HepG2 (cell line): ENCODE measurements at regions not wholly inside any gene's neighbourhood (a gene's known extent, or its start where the extent isn't known, plus 50 kb on each side); places are given as distances from the start of the nearest gene placed in this dataset.

Source experiments
- ATAC-seq: fragments of 200-7000 bp; cut with Tn5 transposase; 3 replicates; pipeline ENCODE4 v1.9.1; 2020; ENCODE audit warnings: mild to moderate bottlenecking, moderate library complexity
- BruUV-seq: library from RNA; stranded (reverse); fragments of 400-500 nt; replicated peaks from 2 replicates; lab custom pipeline; 2021; lab: Mats Ljungman, UMichigan
- CTCF ChIA-PET: fragments of 300-600 bp; formaldehyde crosslinking; extraction: SDS; loops from one replicate; lab custom pipeline; 2021; ENCODE audit warnings: low total read pairs, inconsistent platforms, low intra/inter-chr PET ratio; lab: Yijun Ruan, JAX
- POLR2A ChIA-PET: fragments of 350-600 bp; sonication (Branson Sonifier 250); formaldehyde crosslinking; loops from one replicate; lab custom pipeline; 2020; ENCODE audit warnings: antibody characterized with exemption, inconsistent platforms; lab: Yijun Ruan, JAX
- DNase-seq: peaks from one replicate; pipeline ENCODE4 v3.0.0-alpha.2; 2015; ENCODE audit warnings: low spot score
- FAIRE-seq: peaks from 3 replicates; lab custom pipeline; 2011; peaks lifted over from hg19 to GRCh38; lab: Jason Lieb, UNC
- H2AFZ ChIP-seq: one replicate; pipeline ENCODE4 v1.6.1; 2011; ENCODE audit warnings: low read length, inconsistent platforms
- H3K27ac ChIP-seq: fragments of 300-600 bp; 3 replicates; pipeline ENCODE4 v1.8.0; 2011; ENCODE audit warnings: mixed run types, mild to moderate bottlenecking, mixed read lengths, low read length, inconsistent platforms; ENCODE audit not compliant: insufficient read depth; ENCODE audit errors: extremely low read length
- H3K27me3 ChIP-seq, 2 experiments: fragments of 200-600 bp in 1 of 2; 2 replicates in 1 of 2; 3 replicates in 1 of 2; pipeline versions ENCODE4 v1.6.0 to v1.8.0; 2011; ENCODE audit warnings: low read length in 2 of 2, mild to moderate bottlenecking in 2 of 2, moderate library complexity in 2 of 2, inconsistent platforms in 1 of 2; ENCODE audit not compliant: insufficient read depth in 2 of 2, control insufficient read depth in 1 of 2
- H3K36me3 ChIP-seq, 2 experiments: fragments of 200-600 bp in 1 of 2; replicated peaks in 1 of 2; 2 replicates in 1 of 2; 3 replicates in 1 of 2; pipeline versions ENCODE4 v1.5.1 to v1.8.0; 2011; ENCODE audit warnings: low read length in 2 of 2, inconsistent platforms in 1 of 2; ENCODE audit not compliant: insufficient read depth in 2 of 2, control insufficient read depth in 1 of 2
- H3K4me1 ChIP-seq: 2 replicates; pipeline ENCODE4 v1.5.1; 2012; ENCODE audit warnings: low read length, inconsistent platforms; ENCODE audit not compliant: insufficient read depth
- H3K4me2 ChIP-seq: 2 replicates; pipeline ENCODE4 v1.6.0; 2011; ENCODE audit warnings: low read depth, low read length, inconsistent platforms
- H3K4me3 ChIP-seq, 3 experiments: fragments of 200-600 bp in 1 of 3; sonication (generic), shearing (Covaris generic) in 1 of 3; replicated peaks in 1 of 3; 2 replicates each; pipeline ENCODE4 v1.5.1; 2011 to 2016; ENCODE audit warnings: low read length in 3 of 3, inconsistent platforms in 2 of 3, low read depth in 2 of 3, mild to moderate bottlenecking in 2 of 3, control low read depth in 1 of 3, mixed read lengths in 1 of 3; ENCODE audit not compliant: insufficient read depth in 1 of 3
- H3K79me2 ChIP-seq: one replicate; pipeline ENCODE4 v1.6.1; 2011; ENCODE audit warnings: low read length, inconsistent platforms; ENCODE audit not compliant: insufficient read depth
- H3K9ac ChIP-seq: 2 replicates; pipeline ENCODE4 v1.6.0; 2011; ENCODE audit warnings: mild to moderate bottlenecking, low read depth, low read length, inconsistent platforms; ENCODE audit not compliant: insufficient read depth
- H3K9me3 ChIP-seq: 2 replicates; pipeline ENCODE4 v1.5.1; 2012; ENCODE audit warnings: mild to moderate bottlenecking, low read length
- H4K20me1 ChIP-seq: 2 replicates; pipeline ENCODE4 v1.6.0; 2011; ENCODE audit warnings: inconsistent platforms, mild to moderate bottlenecking, low read length, moderate library complexity; ENCODE audit not compliant: insufficient read depth
- ATF7 ChIP-seq, 2 experiments: fragments of 450-650 bp in 1 of 2; sonication (generic) in 1 of 2; formaldehyde crosslinking in 1 of 2; IDR thresholded peaks; 2 replicates each; pipeline versions ENCODE4 v1.4.0 to v1.6.1; 2016 to 2020; ENCODE audit warnings: antibody characterized with exemption in 1 of 2, mild to moderate bottlenecking in 1 of 2, missing genetic modification reagents in 1 of 2
- ATM ChIP-seq: fragments of 450-650 bp; IDR thresholded peaks from 2 replicates; pipeline ENCODE4 v1.7.1; 2017; ENCODE audit warnings: mild to moderate bottlenecking, borderline replicate concordance
- MXI1 ChIP-seq: IDR thresholded peaks from 3 replicates; pipeline ENCODE4 v1.6.1; 2012; ENCODE audit warnings: low read depth, low read length, inconsistent platforms, borderline replicate concordance
- PHB2 ChIP-seq: fragments of 450-650 bp; IDR thresholded peaks from 2 replicates; pipeline ENCODE4 v1.6.1; 2018; ENCODE audit not compliant: partially characterized antibody
- PHF20 ChIP-seq: sonication (generic); formaldehyde crosslinking; IDR thresholded peaks from 2 replicates; pipeline ENCODE4 v1.5.0; 2020; ENCODE audit warnings: mild to moderate bottlenecking, missing genetic modification reagents
- PRMT3 ChIP-seq: sonication (generic); formaldehyde crosslinking; IDR thresholded peaks from 2 replicates; pipeline ENCODE4 v1.8.1; 2022; ENCODE audit warnings: low read depth, mild to moderate bottlenecking, moderate library complexity, missing genetic modification reagents, borderline replicate concordance
- SIN3A ChIP-seq: IDR thresholded peaks from 2 replicates; pipeline ENCODE4 v1.6.1; 2011; ENCODE audit warnings: low read depth, mild to moderate bottlenecking, control low read depth, low read length, borderline replicate concordance
- TAF1 ChIP-seq: sonication (generic); formaldehyde crosslinking; IDR thresholded peaks from 2 replicates; pipeline ENCODE4 v1.4.0; 2020; ENCODE audit warnings: missing genetic modification reagents
- TMF1 ChIP-seq: sonication (generic); formaldehyde crosslinking; IDR thresholded peaks from 2 replicates; pipeline ENCODE4 v1.8.1; 2022; ENCODE audit warnings: low read depth, missing genetic modification reagents
- ZBTB7B ChIP-seq: sonication (generic); formaldehyde crosslinking; IDR thresholded peaks from 2 replicates; pipeline ENCODE4 v1.4.0; 2020; ENCODE audit warnings: missing genetic modification reagents
- ZNF256 ChIP-seq: sonication (generic); formaldehyde crosslinking; conservative IDR thresholded peaks from 2 replicates; pipeline ENCODE4 v1.4.0; 2020; ENCODE audit warnings: missing genetic modification reagents
- ZNF460 ChIP-seq: sonication (generic); formaldehyde crosslinking; IDR thresholded peaks from 2 replicates; pipeline ENCODE4 v1.5.1; 2020; ENCODE audit warnings: missing genetic modification reagents, mild to moderate bottlenecking, borderline replicate concordance
- ZNF547 ChIP-seq: sonication (generic); formaldehyde crosslinking; IDR thresholded peaks from 2 replicates; pipeline ENCODE4 v1.5.1; 2020; ENCODE audit warnings: mild to moderate bottlenecking, missing genetic modification reagents
- ZNF772 ChIP-seq: sonication (generic); formaldehyde crosslinking; IDR thresholded peaks from 2 replicates; pipeline ENCODE4 v1.5.0; 2020; ENCODE audit warnings: mild to moderate bottlenecking, missing genetic modification reagents
- ZNF83 ChIP-seq: sonication (generic); formaldehyde crosslinking; IDR thresholded peaks from 2 replicates; pipeline ENCODE4 v1.4.0; 2020; ENCODE audit warnings: missing genetic modification reagents, mild to moderate bottlenecking, borderline replicate concordance
- WGBS: methylation state at CpG from one replicate; pipeline ENCODE4 v1.1.6; 2017; ENCODE audit warnings: low lambda C conversion rate; 5-methylcytosine and 5-hydroxymethylcytosine counted together
- in situ Hi-C: cut with HindIII; loops from 2 replicates; pipeline ENCODE4 v1.10.0; 2017; ENCODE audit warnings: low pct_unique_long_range_greater_than_20kb; ENCODE audit not compliant: extremely low pct_ligation_motif_present
- intact Hi-C: fragments of 100-400 bp; cut with micrococcal nuclease; formaldehyde crosslinking; loops from one replicate; pipeline ENCODE4 v1.10.0; 2022; ENCODE audit not compliant: unreplicated experiment
- TF ChIP-seq, protein P1 (sequence below): sonication (generic); formaldehyde crosslinking; IDR thresholded peaks from 2 replicates; pipeline ENCODE4 v1.4.0; 2020; ENCODE audit warnings: missing genetic modification reagents
- TF ChIP-seq, protein P2 (sequence below): conservative IDR thresholded peaks from 2 replicates; pipeline ENCODE4 v1.6.1; 2018; ENCODE audit warnings: missing genetic modification reagents
- TF ChIP-seq, protein P3 (sequence below): fragments of 450-650 bp; IDR thresholded peaks from 2 replicates; pipeline ENCODE4 v1.6.1; 2016
- TF ChIP-seq, protein P4 (sequence below): sonication (generic); formaldehyde crosslinking; IDR thresholded peaks from 2 replicates; pipeline ENCODE4 v1.8.1; 2023; ENCODE audit warnings: missing genetic modification reagents, mild to moderate bottlenecking, borderline replicate concordance

DNA sequence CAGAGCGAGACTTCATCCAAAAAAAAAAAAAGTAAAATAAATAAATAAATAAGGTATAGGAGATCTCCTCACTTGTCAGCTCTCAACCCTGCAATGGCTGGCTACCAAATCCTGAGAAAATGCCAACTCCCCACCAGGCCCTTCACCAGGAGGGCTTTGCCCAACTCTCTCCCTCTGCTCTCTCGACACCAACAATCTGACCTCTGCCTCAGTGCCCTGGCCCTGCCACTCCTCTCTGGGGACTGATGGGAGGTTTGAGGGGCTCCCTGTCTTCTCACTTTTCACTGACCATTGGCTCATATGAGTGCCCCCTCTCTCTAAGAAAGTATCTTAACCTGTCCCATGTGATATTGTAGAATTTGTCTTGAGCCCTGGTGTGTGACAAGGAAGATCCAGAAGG is 52.6 kb upstream of the SH3PXD2B start:
- ATAC-seq (no peak), DNase-seq (no peak), FAIRE-seq (no peak)
- Histone ChIP-seq H3K4me2 (no peak overlapping the region), H3K4me3 (no peak overlapping the region), H3K27ac (no peak overlapping the region), H3K27me3 (peaks cover 3 to 11% of the 10 kb centered on the region in 2 experiments; a peak in 1 of 5 replicates), H3K79me2 (no peaks in the 10 kb centered on the region), H3K9me3 (peaks cover 4% of the 10 kb centered on the region; the same call in 1 of the 2 replicates), H3K9ac (no peak overlapping the region), H2AFZ (no peak overlapping the region), H3K4me1 (no peaks in the 10 kb centered on the region), H4K20me1 (no peaks in the 10 kb centered on the region), H3K36me3 (no peaks in the 10 kb centered on the region)
- TF ChIP-seq ZNF547 (CRISPR knock-in tag): no peak
- TF ChIP-seq SIN3A: no peak
- no peak for TF ChIP-seq ZBTB7B (CRISPR knock-in tag)
- TF ChIP-seq PRMT3 (CRISPR knock-in tag): no peak
- TF ChIP-seq TAF1 (CRISPR knock-in tag): no peak
- TF ChIP-seq ZNF460 (CRISPR knock-in tag): no peak
- TF ChIP-seq, protein P1, sequence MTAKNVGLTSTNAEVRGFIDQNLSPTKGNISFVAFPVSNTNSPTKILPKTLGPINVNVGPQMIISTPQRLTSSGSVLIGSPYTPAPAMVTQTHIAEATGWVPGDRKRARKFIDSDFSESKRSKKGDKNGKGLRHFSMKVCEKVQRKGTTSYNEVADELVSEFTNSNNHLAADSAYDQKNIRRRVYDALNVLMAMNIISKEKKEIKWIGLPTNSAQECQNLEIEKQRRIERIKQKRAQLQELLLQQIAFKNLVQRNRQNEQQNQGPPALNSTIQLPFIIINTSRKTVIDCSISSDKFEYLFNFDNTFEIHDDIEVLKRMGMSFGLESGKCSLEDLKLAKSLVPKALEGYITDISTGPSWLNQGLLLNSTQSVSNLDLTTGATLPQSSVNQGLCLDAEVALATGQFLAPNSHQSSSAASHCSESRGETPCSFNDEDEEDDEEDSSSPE (CRISPR knock-in tag): no peak
- TF ChIP-seq ZNF83 (CRISPR knock-in tag): no peak
- TF ChIP-seq ATM: no peak
- TF ChIP-seq, protein P2, sequence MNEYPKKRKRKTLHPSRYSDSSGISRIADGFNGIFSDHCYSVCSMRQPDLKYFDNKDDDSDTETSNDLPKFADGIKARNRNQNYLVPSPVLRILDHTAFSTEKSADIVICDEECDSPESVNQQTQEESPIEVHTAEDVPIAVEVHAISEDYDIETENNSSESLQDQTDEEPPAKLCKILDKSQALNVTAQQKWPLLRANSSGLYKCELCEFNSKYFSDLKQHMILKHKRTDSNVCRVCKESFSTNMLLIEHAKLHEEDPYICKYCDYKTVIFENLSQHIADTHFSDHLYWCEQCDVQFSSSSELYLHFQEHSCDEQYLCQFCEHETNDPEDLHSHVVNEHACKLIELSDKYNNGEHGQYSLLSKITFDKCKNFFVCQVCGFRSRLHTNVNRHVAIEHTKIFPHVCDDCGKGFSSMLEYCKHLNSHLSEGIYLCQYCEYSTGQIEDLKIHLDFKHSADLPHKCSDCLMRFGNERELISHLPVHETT (CRISPR knock-in tag): no peak
- TF ChIP-seq MXI1: no peak
- TF ChIP-seq PHF20 (CRISPR knock-in tag): no peak
- no peak for TF ChIP-seq TMF1 (CRISPR knock-in tag)
- TF ChIP-seq, protein P3, sequence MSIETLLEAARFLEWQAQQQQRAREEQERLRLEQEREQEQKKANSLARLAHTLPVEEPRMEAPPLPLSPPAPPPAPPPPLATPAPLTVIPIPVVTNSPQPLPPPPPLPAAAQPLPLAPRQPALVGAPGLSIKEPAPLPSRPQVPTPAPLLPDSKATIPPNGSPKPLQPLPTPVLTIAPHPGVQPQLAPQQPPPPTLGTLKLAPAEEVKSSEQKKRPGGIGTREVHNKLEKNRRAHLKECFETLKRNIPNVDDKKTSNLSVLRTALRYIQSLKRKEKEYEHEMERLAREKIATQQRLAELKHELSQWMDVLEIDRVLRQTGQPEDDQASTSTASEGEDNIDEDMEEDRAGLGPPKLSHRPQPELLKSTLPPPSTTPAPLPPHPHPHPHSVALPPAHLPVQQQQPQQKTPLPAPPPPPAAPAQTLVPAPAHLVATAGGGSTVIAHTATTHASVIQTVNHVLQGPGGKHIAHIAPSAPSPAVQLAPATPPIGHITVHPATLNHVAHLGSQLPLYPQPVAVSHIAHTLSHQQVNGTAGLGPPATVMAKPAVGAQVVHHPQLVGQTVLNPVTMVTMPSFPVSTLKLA: no peak
- no peak for TF ChIP-seq PHB2
- TF ChIP-seq ZNF772 (CRISPR knock-in tag): no peak
- no peak for TF ChIP-seq ZNF256 (CRISPR knock-in tag)
- TF ChIP-seq, protein P4, sequence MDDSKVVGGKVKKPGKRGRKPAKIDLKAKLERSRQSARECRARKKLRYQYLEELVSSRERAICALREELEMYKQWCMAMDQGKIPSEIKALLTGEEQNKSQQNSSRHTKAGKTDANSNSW: no peak
- no peak for TF ChIP-seq ATF7 (IDR thresholded peaks at IDR 0.05)
- TF ChIP-seq ATF7 (CRISPR knock-in tag; IDR thresholded peaks at IDR 0.05): no peak
- no TSS peak for BruUV-seq
- intact Hi-C loops (no loop called here), in situ Hi-C loops (no loop called here)
- ChIA-PET POLR2A (no interaction called here), CTCF (no interaction called here)
- whole genome bisulfite sequencing: 23% methylated on average over 2 of the region's 2 CpGs
